ENCODE measurements at regions not wholly inside any gene's neighbourhood (a gene's known extent, or its start where the extent isn't known, plus 50 kb on each side); places are given as distances from the start of the nearest gene placed in this dataset.
A peak's percentile ranks its signal among the peaks of the same experiment; 100 is the strongest.

GRCh38 chr2:22217881-22218280 is 1094.1 kb downstream of the TDRD15 start:
- TF ChIP-seq YY1 (IDR thresholded peaks at IDR 0.05; ENCODE audit: insufficient read depth, insufficient read length) (no peak), SUZ12 (IDR thresholded peaks at IDR 0.05; ENCODE audit: extremely low read depth, insufficient read depth, insufficient read length) (no peak), ZNF274 (IDR thresholded peaks at IDR 0.05; ENCODE audit: low read depth, low read length) (no peak)
- H3K9ac ChIP-seq (ENCODE audit: insufficient read length, low read depth), result no peak overlapping the region
- H3K9me3 ChIP-seq (ENCODE audit: insufficient read depth, low read length), result 0 out of 2 replicates have a peak, but pooled peaks cover under 1% of the 10 kb centered on the region
- H3K4me3 ChIP-seq (ENCODE audit: insufficient read length, low read depth), result no peak overlapping the region
- H3K4me1 ChIP-seq (ENCODE audit: insufficient read depth, insufficient read length), result no peaks in the 10 kb centered on the region
- no peak for DNase-seq (ENCODE audit: low read depth, low spot score)
- H3K27me3 ChIP-seq (ENCODE audit: insufficient read depth, insufficient read length), result no peaks in the 10 kb centered on the region
- H3K36me3 ChIP-seq (ENCODE audit: insufficient read depth, insufficient read length, low read length), result no peaks in the 10 kb centered on the region

- no peaks in the 10 kb centered on the region for H3K36me3 ChIP-seq (ENCODE audit: insufficient read depth, insufficient read length, low read length)
- DNase-seq (ENCODE audit: low read depth, low spot score), result no peak
- H3K9me3 ChIP-seq (ENCODE audit: insufficient read depth, low read length), result peaks cover 22% of the 10 kb centered on the region; the same call in 1 of the 2 replicates
- no peaks in the 10 kb centered on the region for H3K27me3 ChIP-seq (ENCODE audit: insufficient read depth, insufficient read length)
- H3K9ac ChIP-seq (ENCODE audit: insufficient read length, low read depth), result no peak overlapping the region
- H3K4me1 ChIP-seq (ENCODE audit: insufficient read depth, insufficient read length), result no peaks in the 10 kb centered on the region
- H3K4me3 ChIP-seq (ENCODE audit: insufficient read length, low read depth), result no peak overlapping the region
- no peak for TF ChIP-seq ZNF274 (IDR thresholded peaks at IDR 0.05; ENCODE audit: low read depth, low read length)
- TF ChIP-seq YY1 (IDR thresholded peaks at IDR 0.05; ENCODE audit: insufficient read depth, insufficient read length), result no peak
- no peak for TF ChIP-seq SUZ12 (IDR thresholded peaks at IDR 0.05; ENCODE audit: extremely low read depth, insufficient read depth, insufficient read length)
Measured at GRCh38 chr2:22221006-22221405, 1097.2 kb downstream of the TDRD15 start.

GRCh38 chr2:22238967-22239366 is 1115.2 kb downstream of the TDRD15 start:
- Histone ChIP-seq H3K9ac (ENCODE audit: insufficient read length, low read depth) (no peak overlapping the region), H3K4me1 (ENCODE audit: insufficient read depth, insufficient read length) (no peaks in the 10 kb centered on the region), H3K4me3 (ENCODE audit: insufficient read length, low read depth) (no peak overlapping the region), H3K27me3 (ENCODE audit: insufficient read depth, insufficient read length) (no peaks in the 10 kb centered on the region), H3K9me3 (ENCODE audit: insufficient read depth, low read length) (no peaks in the 10 kb centered on the region), H3K36me3 (ENCODE audit: insufficient read depth, insufficient read length, low read length) (no peaks in the 10 kb centered on the region)
- TF ChIP-seq SUZ12 (IDR thresholded peaks at IDR 0.05; ENCODE audit: extremely low read depth, insufficient read depth, insufficient read length), result no peak
- no peak for TF ChIP-seq ZNF274 (IDR thresholded peaks at IDR 0.05; ENCODE audit: low read depth, low read length)
- no peak for TF ChIP-seq YY1 (IDR thresholded peaks at IDR 0.05; ENCODE audit: insufficient read depth, insufficient read length)
- no peak for DNase-seq (ENCODE audit: low read depth, low spot score)

- no peaks in the 10 kb centered on the region for H3K9me3 ChIP-seq (ENCODE audit: insufficient read depth, low read length)
- no peak for DNase-seq (ENCODE audit: low read depth, low spot score)
- no peak overlapping the region for H3K4me3 ChIP-seq (ENCODE audit: insufficient read length, low read depth)
- no peak for TF ChIP-seq SUZ12 (IDR thresholded peaks at IDR 0.05; ENCODE audit: extremely low read depth, insufficient read depth, insufficient read length)
- TF ChIP-seq YY1 (IDR thresholded peaks at IDR 0.05; ENCODE audit: insufficient read depth, insufficient read length), result no peak
- no peak for TF ChIP-seq ZNF274 (IDR thresholded peaks at IDR 0.05; ENCODE audit: low read depth, low read length)
- no peaks in the 10 kb centered on the region for H3K27me3 ChIP-seq (ENCODE audit: insufficient read depth, insufficient read length)
- H3K4me1 ChIP-seq (ENCODE audit: insufficient read depth, insufficient read length), result no peaks in the 10 kb centered on the region
- no peaks in the 10 kb centered on the region for H3K36me3 ChIP-seq (ENCODE audit: insufficient read depth, insufficient read length, low read length)
- no peak overlapping the region for H3K9ac ChIP-seq (ENCODE audit: insufficient read length, low read depth)
Measured at GRCh38 chr2:22247466-22247865, 1123.7 kb downstream of the TDRD15 start.

- Histone ChIP-seq H3K27me3 (ENCODE audit: insufficient read depth, insufficient read length) (no peaks in the 10 kb centered on the region), H3K9me3 (ENCODE audit: insufficient read depth, low read length) (no peaks in the 10 kb centered on the region), H3K4me3 (ENCODE audit: insufficient read length, low read depth) (no peak overlapping the region), H3K9ac (ENCODE audit: insufficient read length, low read depth) (no peak overlapping the region), H3K36me3 (ENCODE audit: insufficient read depth, insufficient read length, low read length) (no peaks in the 10 kb centered on the region), H3K4me1 (ENCODE audit: insufficient read depth, insufficient read length) (no peaks in the 10 kb centered on the region)
- DNase-seq (ENCODE audit: low read depth, low spot score), result no peak
- TF ChIP-seq YY1 (IDR thresholded peaks at IDR 0.05; ENCODE audit: insufficient read depth, insufficient read length), result no peak
- TF ChIP-seq SUZ12 (IDR thresholded peaks at IDR 0.05; ENCODE audit: extremely low read depth, insufficient read depth, insufficient read length), result no peak
- TF ChIP-seq ZNF274 (IDR thresholded peaks at IDR 0.05; ENCODE audit: low read depth, low read length), result no peak
Measured at GRCh38 chr2:22248851-22249250, 1125.1 kb downstream of the TDRD15 start.

GRCh38 chr2:22253171-22253570 is 1129.4 kb downstream of the TDRD15 start:
- no peak overlapping the region for H3K4me3 ChIP-seq (ENCODE audit: insufficient read length, low read depth)
- no peak overlapping the region for H3K9ac ChIP-seq (ENCODE audit: insufficient read length, low read depth)
- H3K4me1 ChIP-seq (ENCODE audit: insufficient read depth, insufficient read length), result no peaks in the 10 kb centered on the region
- no peaks in the 10 kb centered on the region for H3K36me3 ChIP-seq (ENCODE audit: insufficient read depth, insufficient read length, low read length)
- no peak for TF ChIP-seq YY1 (IDR thresholded peaks at IDR 0.05; ENCODE audit: insufficient read depth, insufficient read length)
- no peaks in the 10 kb centered on the region for H3K27me3 ChIP-seq (ENCODE audit: insufficient read depth, insufficient read length)
- peak; percentile 9 for DNase-seq (ENCODE audit: low read depth, low spot score)
- no peaks in the 10 kb centered on the region for H3K9me3 ChIP-seq (ENCODE audit: insufficient read depth, low read length)

GRCh38 chr2:22261165-22261564 is 1123.8 kb upstream of the KLHL29 start:
- Histone ChIP-seq H3K9ac (ENCODE audit: insufficient read length, low read depth) (no peak overlapping the region), H3K36me3 (ENCODE audit: insufficient read depth, insufficient read length, low read length) (no peaks in the 10 kb centered on the region), H3K9me3 (ENCODE audit: insufficient read depth, low read length) (no peaks in the 10 kb centered on the region), H3K4me3 (ENCODE audit: insufficient read length, low read depth) (no peak overlapping the region), H3K4me1 (ENCODE audit: insufficient read depth, insufficient read length) (no peaks in the 10 kb centered on the region), H3K27me3 (ENCODE audit: insufficient read depth, insufficient read length) (no peaks in the 10 kb centered on the region)
- no peak for DNase-seq (ENCODE audit: low read depth, low spot score)
- TF ChIP-seq SUZ12 (IDR thresholded peaks at IDR 0.05; ENCODE audit: extremely low read depth, insufficient read depth, insufficient read length) (no peak), YY1 (IDR thresholded peaks at IDR 0.05; ENCODE audit: insufficient read depth, insufficient read length) (no peak), ZNF274 (IDR thresholded peaks at IDR 0.05; ENCODE audit: low read depth, low read length) (no peak)

GRCh38 chr2:22270341-22270740 is 1114.6 kb upstream of the KLHL29 start:
- Histone ChIP-seq H3K4me1 (ENCODE audit: insufficient read depth, insufficient read length) (no peaks in the 10 kb centered on the region), H3K9me3 (ENCODE audit: insufficient read depth, low read length) (no peaks in the 10 kb centered on the region), H3K9ac (ENCODE audit: insufficient read length, low read depth) (no peak overlapping the region), H3K27me3 (ENCODE audit: insufficient read depth, insufficient read length) (no peaks in the 10 kb centered on the region), H3K4me3 (ENCODE audit: insufficient read length, low read depth) (no peak overlapping the region), H3K36me3 (ENCODE audit: insufficient read depth, insufficient read length, low read length) (no peaks in the 10 kb centered on the region)
- DNase-seq (ENCODE audit: low read depth, low spot score), result no peak
- no peak for TF ChIP-seq YY1 (IDR thresholded peaks at IDR 0.05; ENCODE audit: insufficient read depth, insufficient read length)
- TF ChIP-seq ZNF274 (IDR thresholded peaks at IDR 0.05; ENCODE audit: low read depth, low read length), result no peak
- TF ChIP-seq SUZ12 (IDR thresholded peaks at IDR 0.05; ENCODE audit: extremely low read depth, insufficient read depth, insufficient read length), result no peak
